ENCODE measurements at regions not wholly inside any gene's neighbourhood (a gene's known extent, or its start where the extent isn't known, plus 50 kb on each side); places are given as distances from the start of the nearest gene placed in this dataset.

DNA sequence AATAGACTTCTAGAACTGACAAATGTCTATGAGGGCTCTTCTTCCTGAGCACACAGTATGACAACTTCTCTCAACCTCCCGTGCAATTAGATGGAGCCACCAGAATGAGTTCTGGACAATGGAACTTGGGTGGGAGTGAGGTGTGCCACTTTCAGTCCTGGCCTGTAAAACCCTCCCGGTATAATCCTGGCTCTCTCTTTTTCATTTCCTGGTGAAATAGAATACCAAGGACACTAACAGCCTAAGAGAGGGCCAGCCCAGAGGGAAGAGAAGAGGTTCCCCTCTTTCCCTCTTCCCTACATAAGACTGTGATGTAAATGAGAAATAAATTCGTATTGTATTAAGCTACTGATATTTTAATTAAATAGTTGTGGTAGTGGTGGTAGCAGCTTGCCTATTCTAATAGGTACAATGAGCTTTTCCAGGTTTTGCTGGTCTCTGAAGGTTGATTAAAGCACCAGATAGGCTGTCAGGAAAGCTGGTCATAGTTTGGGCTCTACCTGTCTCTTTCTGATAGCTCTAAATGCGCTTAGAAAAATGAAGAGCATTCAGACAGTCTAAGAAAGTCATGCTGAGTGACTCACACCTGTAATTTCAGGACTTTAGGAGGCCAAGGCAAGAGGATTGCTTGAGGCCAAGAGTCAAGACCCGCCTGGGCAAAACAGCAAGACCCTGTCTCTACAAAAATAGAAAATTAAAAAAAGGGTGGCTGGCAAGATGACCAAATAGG, 108.6 kb upstream of the ZNF644 start:
- H3K4me2 ChIP-seq = no peak overlapping the region
- TF ChIP-seq, protein P1, sequence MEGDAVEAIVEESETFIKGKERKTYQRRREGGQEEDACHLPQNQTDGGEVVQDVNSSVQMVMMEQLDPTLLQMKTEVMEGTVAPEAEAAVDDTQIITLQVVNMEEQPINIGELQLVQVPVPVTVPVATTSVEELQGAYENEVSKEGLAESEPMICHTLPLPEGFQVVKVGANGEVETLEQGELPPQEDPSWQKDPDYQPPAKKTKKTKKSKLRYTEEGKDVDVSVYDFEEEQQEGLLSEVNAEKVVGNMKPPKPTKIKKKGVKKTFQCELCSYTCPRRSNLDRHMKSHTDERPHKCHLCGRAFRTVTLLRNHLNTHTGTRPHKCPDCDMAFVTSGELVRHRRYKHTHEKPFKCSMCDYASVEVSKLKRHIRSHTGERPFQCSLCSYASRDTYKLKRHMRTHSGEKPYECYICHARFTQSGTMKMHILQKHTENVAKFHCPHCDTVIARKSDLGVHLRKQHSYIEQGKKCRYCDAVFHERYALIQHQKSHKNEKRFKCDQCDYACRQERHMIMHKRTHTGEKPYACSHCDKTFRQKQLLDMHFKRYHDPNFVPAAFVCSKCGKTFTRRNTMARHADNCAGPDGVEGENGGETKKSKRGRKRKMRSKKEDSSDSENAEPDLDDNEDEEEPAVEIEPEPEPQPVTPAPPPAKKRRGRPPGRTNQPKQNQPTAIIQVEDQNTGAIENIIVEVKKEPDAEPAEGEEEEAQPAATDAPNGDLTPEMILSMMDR (conservative IDR thresholded peaks at IDR 0.05; ENCODE audit: low read depth, low read length) = no peak

DNA sequence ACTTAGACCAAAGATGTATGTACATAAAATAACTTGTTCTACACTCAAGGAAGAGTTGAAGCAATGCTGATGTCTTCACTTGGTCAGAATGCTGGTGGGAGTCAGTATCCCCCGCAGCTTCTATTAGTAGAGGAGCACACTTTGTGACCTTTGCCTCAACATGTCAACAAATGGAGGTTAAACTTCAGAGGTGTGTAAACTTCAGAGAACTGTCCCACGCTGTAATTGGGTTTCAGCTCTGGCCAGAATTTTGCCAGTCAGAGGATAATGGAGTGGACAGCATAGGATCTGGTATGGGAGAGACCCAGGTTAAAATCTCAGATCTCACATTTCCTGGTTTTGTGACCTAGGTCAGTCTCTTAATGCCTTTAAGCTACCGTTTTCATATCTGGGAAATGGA, 107.6 kb upstream of the ZNF644 start:
- no peak overlapping the region for H3K27ac ChIP-seq
- H3K4me2 ChIP-seq = no peak overlapping the region
- H2AFZ ChIP-seq (ENCODE audit: low read depth) = no peak overlapping the region
- TF ChIP-seq, protein P1 (conservative IDR thresholded peaks at IDR 0.05; ENCODE audit: low read depth, low read length) = no peak
- no peaks in the 10 kb centered on the region for H4K20me1 ChIP-seq (ENCODE audit: insufficient read depth)
- H3K79me2 ChIP-seq (ENCODE audit: insufficient read depth, low read depth) = no peaks in the 10 kb centered on the region
- H3K36me3 ChIP-seq (ENCODE audit: insufficient read depth) = no peaks in the 10 kb centered on the region
- peaks cover 18% of the 10 kb centered on the region for H3K4me1 ChIP-seq (ENCODE audit: low read depth, poor library complexity, severe bottlenecking)
- no peak overlapping the region for H3K9ac ChIP-seq
- H3K4me3 ChIP-seq (IDR thresholded peaks at IDR 0.05; ENCODE audit: insufficient read depth, low read depth, low read length) = no peak overlapping the region
- H3K27me3 ChIP-seq (ENCODE audit: insufficient read depth, low read depth) = no peaks in the 10 kb centered on the region

More for the DNA sequence above, 108.6 kb upstream of the ZNF644 start:
- Histone ChIP-seq H4K20me1 (ENCODE audit: insufficient read depth) (no peaks in the 10 kb centered on the region), H3K36me3 (ENCODE audit: insufficient read depth) (no peaks in the 10 kb centered on the region), H3K27ac (no peak overlapping the region), H3K4me1 (ENCODE audit: low read depth, poor library complexity, severe bottlenecking) (peaks cover 15% of the 10 kb centered on the region), H3K79me2 (ENCODE audit: insufficient read depth, low read depth) (no peaks in the 10 kb centered on the region), H3K4me3 (IDR thresholded peaks at IDR 0.05; ENCODE audit: insufficient read depth, low read depth, low read length) (no peak overlapping the region), H2AFZ (ENCODE audit: low read depth) (no peak overlapping the region), H3K27me3 (ENCODE audit: insufficient read depth, low read depth) (no peaks in the 10 kb centered on the region), H3K9ac (no peak overlapping the region)

DNA sequence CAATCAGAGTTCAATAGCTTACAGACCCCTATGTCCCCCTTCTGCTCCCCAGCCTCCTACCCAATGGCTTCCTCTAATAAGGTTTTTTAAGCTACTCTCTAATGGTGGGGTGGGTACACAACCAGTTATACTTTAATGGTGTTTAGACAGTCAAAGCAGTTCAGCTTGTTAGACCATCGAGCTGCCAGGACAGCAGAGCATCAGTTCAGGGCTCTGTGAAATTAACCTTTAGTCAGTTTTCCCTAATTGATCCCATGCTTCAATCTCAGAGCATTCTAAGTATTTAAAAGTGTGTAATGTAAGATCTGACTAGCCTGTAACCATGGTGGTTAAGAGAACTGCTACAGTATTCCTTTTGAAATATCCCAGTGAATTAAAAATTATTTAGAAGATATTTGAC, 107.2 kb upstream of the ZNF644 start:
- TF ChIP-seq, protein P1 (conservative IDR thresholded peaks at IDR 0.05; ENCODE audit: low read depth, low read length) = no peak
- Histone ChIP-seq H3K27me3 (ENCODE audit: insufficient read depth, low read depth) (no peaks in the 10 kb centered on the region), H2AFZ (ENCODE audit: low read depth) (no peak overlapping the region), H3K79me2 (ENCODE audit: insufficient read depth, low read depth) (no peaks in the 10 kb centered on the region), H3K4me2 (no peak overlapping the region), H3K9ac (no peak overlapping the region), H3K4me3 (IDR thresholded peaks at IDR 0.05; ENCODE audit: insufficient read depth, low read depth, low read length) (no peak overlapping the region), H3K27ac (no peak overlapping the region), H3K36me3 (ENCODE audit: insufficient read depth) (no peaks in the 10 kb centered on the region), H3K4me1 (ENCODE audit: low read depth, poor library complexity, severe bottlenecking) (peaks cover 22% of the 10 kb centered on the region), H4K20me1 (ENCODE audit: insufficient read depth) (no peaks in the 10 kb centered on the region)

DNA sequence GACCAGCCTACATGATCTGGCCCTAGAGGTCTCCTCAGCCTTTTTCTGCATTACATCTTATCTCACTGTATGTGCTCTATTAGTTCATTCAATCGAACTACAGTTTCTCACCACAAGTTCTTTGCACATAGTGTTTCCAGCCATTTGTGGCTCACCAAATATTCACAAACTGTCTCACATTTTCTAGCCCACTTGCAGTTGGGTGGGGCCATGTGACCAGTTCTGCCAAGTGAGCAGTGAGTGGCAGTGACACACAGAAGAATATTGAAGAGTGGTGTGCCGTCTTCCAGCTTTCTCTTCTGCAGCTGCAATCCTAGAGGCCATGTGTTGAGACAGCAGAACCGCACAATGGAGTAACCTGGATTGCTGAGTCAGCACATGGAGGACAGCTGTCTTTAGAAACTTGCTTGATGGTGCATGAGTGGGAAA, 103.2 kb upstream of the ZNF644 start:
- Histone ChIP-seq H3K79me2 (ENCODE audit: insufficient read depth, low read depth) (no peaks in the 10 kb centered on the region), H4K20me1 (ENCODE audit: insufficient read depth) (no peaks in the 10 kb centered on the region), H3K36me3 (ENCODE audit: insufficient read depth) (no peaks in the 10 kb centered on the region), H3K4me3 (IDR thresholded peaks at IDR 0.05; ENCODE audit: insufficient read depth, low read depth, low read length) (no peak overlapping the region), H3K9ac (peak overlapping the region; percentile 49; the same call in 1 of the 2 replicates), H3K27ac (peak overlapping the region; percentile 86), H2AFZ (ENCODE audit: low read depth) (no peak overlapping the region), H3K4me2 (peak overlapping the region; percentile 71), H3K27me3 (ENCODE audit: insufficient read depth, low read depth) (no peaks in the 10 kb centered on the region), H3K4me1 (ENCODE audit: low read depth, poor library complexity, severe bottlenecking) (peaks cover 51% of the 10 kb centered on the region)
- TF ChIP-seq, protein P1 (conservative IDR thresholded peaks at IDR 0.05; ENCODE audit: low read depth, low read length) = no peak
